Common myeloid progenitor, CD34-positive (primary cell): ENCODE measurements at regions not wholly inside any gene's neighbourhood (a gene's known extent, or its start where the extent isn't known, plus 50 kb on each side); places are given as distances from the start of the nearest gene placed in this dataset.
"Not testable (repeated sequence)": the region's sequence is repeated elsewhere in the genome, so short reads cannot be mapped to it uniquely, and the experiment has no call there.

Experiments used
- CTCF ChIA-PET: fragments of 350-600 bp; sonication (Branson Sonifier 250); formaldehyde crosslinking; loops from one replicate; lab custom pipeline; 2021; ENCODE audit warnings: antibody characterized with exemption; lab: Charles Lee
- POLR2A ChIA-PET: fragments of 350-600 bp; sonication (Branson Sonifier 250); formaldehyde crosslinking; loops from one replicate; lab custom pipeline; 2021; ENCODE audit warnings: antibody characterized with exemption; lab: Charles Lee
- DNase-seq, 3 donors: peaks; one replicate each; pipeline versions ENCODE4 v3.0.0 to v3.0.0-alpha.2; 2013
- H3K27ac ChIP-seq, 2 experiments: 1 replicate in 1 of 2; 2 replicates in 1 of 2; pipeline ENCODE4 v1.7.0; 2013; ENCODE audit warnings: inconsistent platforms in 2 of 2, low read length in 2 of 2, mild to moderate bottlenecking in 2 of 2, low read depth in 1 of 2, moderate library complexity in 1 of 2; ENCODE audit not compliant: severe bottlenecking in 2 of 2, insufficient read depth in 1 of 2, poor library complexity in 1 of 2
- H3K27me3 ChIP-seq, 5 experiments: replicated peaks in 2 of 5; 1 replicate in 3 of 5; 2 replicates in 2 of 5; pipeline versions ENCODE4 v1.6.1 to v1.7.0; 2013; ENCODE audit warnings: low read length in 4 of 5, mild to moderate bottlenecking in 2 of 5, moderate library complexity in 2 of 5, inconsistent platforms in 1 of 5; ENCODE audit not compliant: insufficient read depth in 5 of 5, control insufficient read depth in 4 of 5
- H3K36me3 ChIP-seq, 4 experiments: 1 replicate in 2 of 4; 2 replicates in 2 of 4; pipeline versions ENCODE4 v1.6.1 to v1.7.0; 2013; ENCODE audit warnings: low read length in 3 of 4, control low read depth in 1 of 4, mild to moderate bottlenecking in 1 of 4; ENCODE audit not compliant: control insufficient read depth in 4 of 4, insufficient read depth in 4 of 4
- H3K4me1 ChIP-seq, 4 experiments: 1 replicate in 3 of 4; 2 replicates in 1 of 4; pipeline versions ENCODE4 v1.6.1 to v1.7.1; 2013; ENCODE audit warnings: low read length in 3 of 4, mild to moderate bottlenecking in 3 of 4, control low read depth in 1 of 4, inconsistent platforms in 1 of 4, moderate library complexity in 1 of 4; ENCODE audit not compliant: control insufficient read depth in 4 of 4, insufficient read depth in 4 of 4; ENCODE audit errors: control extremely low read depth in 1 of 4
- H3K4me3 ChIP-seq, 7 experiments: 1 replicate in 4 of 7; 2 replicates in 3 of 7; pipeline versions ENCODE4 v1.5.1 to v1.7.0; 2013; ENCODE audit warnings: mild to moderate bottlenecking in 7 of 7, low read length in 6 of 7, moderate library complexity in 6 of 7, inconsistent platforms in 2 of 7, low read depth in 2 of 7, control low read depth in 1 of 7; ENCODE audit not compliant: insufficient read depth in 4 of 7, control insufficient read depth in 1 of 7; ENCODE audit errors: extremely low read depth in 1 of 7
- H3K9me3 ChIP-seq, 5 experiments: 1 replicate in 4 of 5; 2 replicates in 1 of 5; pipeline versions ENCODE4 v1.6.1 to v1.7.1; 2013; ENCODE audit warnings: low read length in 4 of 5, mild to moderate bottlenecking in 2 of 5, inconsistent platforms in 1 of 5, low read depth in 1 of 5, moderate library complexity in 1 of 5; ENCODE audit not compliant: control insufficient read depth in 4 of 5, insufficient read depth in 2 of 5; ENCODE audit errors: control extremely low read depth in 1 of 5
- WGBS: methylation state at CpG from one replicate; pipeline ENCODE4 v1.1.5; 2013; ENCODE audit not compliant: insufficient coverage; 5-methylcytosine and 5-hydroxymethylcytosine counted together

DNA sequence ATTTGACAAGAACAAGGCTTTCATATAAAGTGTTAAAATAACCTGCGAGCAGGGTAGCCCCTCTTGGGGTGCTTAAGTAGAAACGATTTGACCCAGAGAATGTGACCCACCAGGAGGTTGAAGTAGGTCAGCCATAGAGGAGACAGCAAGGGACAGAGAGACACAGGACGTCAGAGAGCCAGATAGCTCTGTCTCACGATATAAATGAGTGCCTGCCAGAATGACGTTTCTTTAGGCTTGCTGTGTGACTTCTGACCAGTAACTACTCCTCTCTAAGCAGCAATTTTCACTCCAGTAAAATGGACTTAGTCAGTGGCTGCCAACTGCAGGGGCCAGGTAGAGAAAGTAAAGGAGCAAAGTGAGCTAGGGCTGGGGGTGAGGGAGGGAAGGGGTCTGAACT, 473.0 kb upstream of the C16orf82 start:
- POLR2A ChIA-PET: no interaction called here
- CTCF ChIA-PET: no interaction called here

GRCh38 chr16:26594666-26595065, 472.1 kb upstream of the C16orf82 start:
- 100% methylated on average over 3 of the region's 5 CpGs for WGBS
- no peaks in the 10 kb centered on the region for H3K36me3 ChIP-seq
- POLR2A ChIA-PET: no interaction called here
- H3K9me3 ChIP-seq: no peaks in the 10 kb centered on the region
- H3K27ac ChIP-seq: no peak overlapping the region
- H3K4me1 ChIP-seq: no peaks in the 10 kb centered on the region
- CTCF ChIA-PET: no interaction called here
- no peak for DNase-seq
- H3K4me3 ChIP-seq: no peak overlapping the region
- no peaks in the 10 kb centered on the region for H3K27me3 ChIP-seq

More for the DNA sequence above, 473.0 kb upstream of the C16orf82 start:
- WGBS: 51% methylated on average over 5 of the region's 5 CpGs
- H3K4me3 ChIP-seq: no peak overlapping the region
- no peaks in the 10 kb centered on the region for H3K27me3 ChIP-seq
- H3K36me3 ChIP-seq: no peaks in the 10 kb centered on the region
- H3K27ac ChIP-seq: no peak overlapping the region
- no peak for DNase-seq
- H3K9me3 ChIP-seq: no peaks in the 10 kb centered on the region
- H3K4me1 ChIP-seq: no peaks in the 10 kb centered on the region

DNA sequence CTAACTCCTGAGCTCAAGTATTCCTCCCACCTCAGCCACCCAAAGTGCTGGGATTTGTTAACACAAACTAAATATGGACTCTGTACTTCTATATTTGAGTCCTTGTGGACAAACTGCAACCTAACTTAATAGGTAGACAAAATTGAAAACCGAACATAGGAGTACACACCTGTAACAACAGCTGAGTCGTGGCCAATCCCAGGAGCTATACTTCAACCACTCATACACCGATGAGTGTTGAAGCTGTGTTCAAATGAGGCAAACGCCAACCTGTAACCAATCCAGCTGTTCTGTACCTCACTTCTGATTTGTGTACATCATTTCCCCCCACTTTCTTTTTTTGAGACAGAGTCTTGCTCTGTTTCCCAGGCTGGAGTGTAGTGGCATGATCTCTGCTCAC, 471.5 kb upstream of the C16orf82 start:
- no peaks in the 10 kb centered on the region for H3K4me1 ChIP-seq
- CTCF ChIA-PET: no interaction called here
- POLR2A ChIA-PET: no interaction called here
- no peak for DNase-seq
- WGBS: 93% methylated on average over 4 of the region's 4 CpGs
- H3K27me3 ChIP-seq: no peaks in the 10 kb centered on the region
- no peaks in the 10 kb centered on the region for H3K36me3 ChIP-seq
- H3K27ac ChIP-seq: no peak overlapping the region
- no peaks in the 10 kb centered on the region for H3K9me3 ChIP-seq
- no peak overlapping the region for H3K4me3 ChIP-seq

- CTCF ChIA-PET, POLR2A ChIA-PET, H3K27ac ChIP-seq, DNase-seq, H3K27me3 ChIP-seq, H3K9me3 ChIP-seq, H3K36me3 ChIP-seq, H3K4me1 ChIP-seq, H3K4me3 ChIP-seq: not testable (repeated sequence)
- WGBS: 98% methylated on average over 5 of the region's 5 CpGs
These were observed 470.7 kb upstream of the C16orf82 start for GRCh38 chr16:26596033-26596432.

- Histone ChIP-seq H3K4me3 (no peak overlapping the region), H3K36me3 (no peaks in the 10 kb centered on the region), H3K4me1 (no peaks in the 10 kb centered on the region), H3K27ac (no peak overlapping the region), H3K27me3 (no peaks in the 10 kb centered on the region), H3K9me3 (no peaks in the 10 kb centered on the region)
- no peak for DNase-seq
- 93% methylated on average over 5 of the region's 5 CpGs for WGBS
- POLR2A ChIA-PET: no interaction called here
- CTCF ChIA-PET: no interaction called here
These were observed 468.7 kb upstream of the C16orf82 start for GRCh38 chr16:26598061-26598460.

DNA sequence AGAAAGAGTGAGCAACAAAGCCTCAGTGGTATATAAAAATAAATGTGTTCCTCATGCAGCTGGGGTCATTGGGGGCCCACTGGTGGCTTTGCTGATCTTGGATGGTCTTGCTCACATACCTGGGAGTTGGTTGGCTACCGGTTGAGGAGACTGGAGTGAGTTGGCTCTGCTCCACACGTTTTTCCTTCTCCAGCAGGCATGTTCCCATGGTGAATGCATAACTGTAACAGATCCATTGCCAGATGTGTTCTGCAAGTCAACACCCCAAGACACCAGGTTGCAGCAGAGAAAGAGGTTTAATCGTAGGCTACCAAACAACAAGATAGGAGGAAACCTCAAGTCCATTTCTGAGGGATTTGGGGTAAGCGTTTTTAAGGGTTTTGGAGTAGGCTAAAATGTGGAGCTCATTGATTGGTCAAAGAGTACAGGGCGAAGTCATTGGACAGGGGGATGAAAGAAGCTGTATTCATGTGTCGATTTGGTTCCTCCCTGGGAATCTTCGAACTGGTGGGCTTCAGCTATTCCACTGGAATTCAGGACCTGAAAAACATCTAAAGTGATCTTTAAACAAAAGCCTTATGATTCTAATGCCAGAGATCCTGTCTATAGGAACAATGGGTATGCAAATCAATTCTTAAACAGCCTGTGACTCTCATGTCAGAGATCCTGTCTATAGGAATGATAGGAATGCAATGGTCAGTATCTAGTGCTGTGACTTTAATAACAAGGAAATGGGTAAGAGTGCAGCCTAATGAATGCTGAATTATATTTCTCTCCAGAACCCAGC, 467.5 kb upstream of the C16orf82 start:
- Histone ChIP-seq H3K27ac (no peak overlapping the region), H3K4me1 (no peaks in the 10 kb centered on the region), H3K4me3 (no peak overlapping the region), H3K9me3 (no peaks in the 10 kb centered on the region), H3K27me3 (no peaks in the 10 kb centered on the region), H3K36me3 (no peaks in the 10 kb centered on the region)
- ChIA-PET POLR2A (no interaction called here), CTCF (no interaction called here)
- no peak for DNase-seq
- WGBS: 81% methylated on average over 6 of the region's 7 CpGs

- no peaks in the 10 kb centered on the region for H3K9me3 ChIP-seq
- H3K4me3 ChIP-seq: no peak overlapping the region
- DNase-seq: no peak
- CTCF ChIA-PET: no interaction called here
- no peaks in the 10 kb centered on the region for H3K36me3 ChIP-seq
- WGBS: no CpG with 5 or more reads among the region's 2 CpGs
- H3K4me1 ChIP-seq: no peaks in the 10 kb centered on the region
- H3K27me3 ChIP-seq: no peaks in the 10 kb centered on the region
- H3K27ac ChIP-seq: no peak overlapping the region
- POLR2A ChIA-PET: no interaction called here
These were observed 467.0 kb upstream of the C16orf82 start for GRCh38 chr16:26599785-26600104.
